ENCODE measurements at regions not wholly inside any gene's neighbourhood (a gene's known extent, or its start where the extent isn't known, plus 50 kb on each side); places are given as distances from the start of the nearest gene placed in this dataset.

- TF ChIP-seq CTCF (IDR thresholded peaks at IDR 0.05; ENCODE audit: low read depth, low read length, poor library complexity, severe bottlenecking) (no peak), EZH2phosphoT487 (IDR thresholded peaks at IDR 0.05; ENCODE audit: borderline replicate concordance, low read length) (no peak)
These were observed 697.5 kb upstream of the CELF4 start for GRCh38 chr18:38263066-38263465.

Data from DOHH2 (cell line).